GM19438 (cell line): ENCODE measurements at regions not wholly inside any gene's neighbourhood (a gene's known extent, or its start where the extent isn't known, plus 50 kb on each side); places are given as distances from the start of the nearest gene placed in this dataset.
"Not testable (repeated sequence)": the region's sequence is repeated elsewhere in the genome, so short reads cannot be mapped to it uniquely, and the experiment has no call there.

Experiments
- ATAC-seq: cut with Tn5 transposase; IDR thresholded peaks from one replicate; pipeline ENCODE4 v1.9.1; 2021; ENCODE audit warnings: low read depth; ENCODE audit not compliant: unreplicated experiment

DNA sequence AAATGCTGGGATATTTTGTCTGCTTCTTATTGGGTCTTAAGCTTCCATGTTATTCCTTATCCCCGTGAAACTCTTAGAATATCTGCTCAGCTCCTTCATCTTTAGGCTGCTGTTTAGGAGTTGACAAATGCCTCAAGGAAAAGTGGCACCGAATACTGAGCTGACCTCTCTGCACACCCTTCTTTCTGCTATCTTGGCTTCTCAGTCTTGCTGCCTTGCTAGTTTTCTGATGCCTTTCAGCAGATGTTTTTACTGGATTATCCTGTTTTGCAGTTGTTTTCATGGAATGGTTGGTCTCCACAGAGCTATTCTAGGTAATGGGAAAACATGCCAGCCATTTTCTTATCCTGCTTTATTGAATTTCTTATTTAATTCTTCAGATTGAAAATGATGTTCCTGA is 86.3 kb downstream of the GYPE start:
- ATAC-seq = no peak

DNA sequence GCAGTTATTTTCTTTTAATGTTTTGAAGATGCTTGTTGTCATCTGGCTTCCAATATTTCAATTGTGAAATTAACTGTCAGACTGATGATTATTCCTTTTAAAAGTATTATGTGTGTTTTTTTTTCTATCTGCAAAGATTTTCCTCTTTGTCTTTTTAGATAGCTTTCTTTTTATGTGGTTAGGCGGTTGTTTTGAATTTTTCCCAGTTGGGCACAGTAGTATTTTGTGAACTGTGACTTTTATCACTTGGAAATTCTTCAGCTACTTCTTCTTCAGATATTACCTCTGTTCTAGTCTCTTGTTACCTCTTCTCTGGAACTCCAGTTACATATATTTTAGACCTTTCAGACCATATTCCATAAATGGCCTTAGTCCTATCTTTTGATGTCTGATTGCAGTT is 87.5 kb downstream of the GYPE start:
- not testable (repeated sequence) for ATAC-seq

- not testable (repeated sequence) for ATAC-seq
Measured at GRCh38 chr4:143815375-143815774, 90.0 kb downstream of the GYPE start.

DNA sequence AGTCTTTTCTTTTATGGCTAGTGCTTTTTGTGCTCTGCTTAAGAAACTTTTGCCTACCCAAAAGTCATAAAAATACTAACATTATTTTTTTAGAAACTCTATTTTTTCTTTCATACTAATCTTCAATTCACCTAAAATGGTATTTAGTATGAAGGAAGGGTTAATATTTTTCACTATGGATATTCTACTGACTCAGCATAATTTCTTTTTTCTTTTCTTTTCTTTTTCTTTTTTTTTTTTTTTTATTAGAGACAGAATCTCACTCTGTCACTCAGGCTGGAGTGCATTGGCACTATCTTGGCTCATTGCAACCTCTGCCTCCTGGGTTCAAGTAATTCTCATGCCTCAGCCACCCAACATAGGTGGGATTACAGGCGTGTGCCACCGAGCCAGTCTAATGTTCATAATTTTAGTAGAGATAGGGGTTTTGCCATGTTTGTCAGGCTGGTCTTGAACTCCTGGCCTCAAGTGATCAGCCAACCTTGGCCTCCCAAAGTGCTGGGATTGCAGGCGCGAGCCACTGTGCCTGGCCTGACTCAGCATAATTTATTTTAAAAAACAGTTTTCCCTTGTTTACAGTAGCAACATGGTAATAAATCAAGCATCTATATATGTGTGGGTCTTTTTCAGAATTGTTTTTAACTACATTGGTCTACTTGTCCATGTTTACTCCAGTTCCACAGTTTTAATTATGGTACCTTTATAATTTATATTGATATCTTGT is 91.8 kb downstream of the GYPE start:
- not testable (repeated sequence) for ATAC-seq

DNA sequence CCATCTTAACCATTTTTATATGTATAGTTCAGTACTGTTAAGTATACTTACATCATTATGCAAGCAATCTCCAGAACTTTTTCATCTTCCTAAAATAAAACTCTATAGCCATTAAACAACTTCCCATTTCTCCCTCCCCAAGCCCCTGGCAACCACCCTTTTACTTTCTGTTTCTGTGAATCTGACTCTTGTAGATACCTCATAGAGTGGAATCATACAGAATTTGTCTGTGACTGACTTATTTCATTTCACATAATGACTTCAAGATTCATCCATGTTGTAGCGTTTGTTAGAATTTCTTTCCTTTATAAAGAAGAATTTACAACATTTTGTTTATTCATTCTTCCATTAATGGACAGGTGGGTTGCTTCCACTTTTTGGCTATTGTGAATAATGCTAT is 91.2 kb upstream of the FREM3 start:
- not testable (repeated sequence) for ATAC-seq

- ATAC-seq = not testable (repeated sequence)
Measured at GRCh38 chr4:143790425-143790824, 90.0 kb upstream of the FREM3 start.

DNA sequence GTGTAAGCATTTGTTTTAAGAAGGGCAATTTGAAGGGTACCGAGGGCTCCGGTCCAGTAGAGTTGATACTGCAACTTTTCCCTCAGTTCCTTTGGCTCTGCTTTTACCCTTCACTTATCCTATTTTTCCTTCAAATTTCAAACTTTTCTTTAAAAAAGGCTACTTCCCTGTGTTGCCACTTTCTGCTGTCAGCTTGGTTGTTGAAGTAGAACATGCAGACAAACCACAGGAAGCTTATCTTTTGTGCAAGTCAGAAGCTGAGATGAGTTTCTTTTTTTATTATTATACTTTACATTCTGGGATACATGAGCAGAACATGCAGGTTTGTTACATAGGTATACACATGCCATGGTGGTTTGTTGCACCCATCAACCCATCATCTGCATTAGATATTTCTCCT is 89.1 kb upstream of the FREM3 start:
- not testable (repeated sequence) for ATAC-seq

- no peak for ATAC-seq
Measured at GRCh38 chr4:143784567-143784966, 84.1 kb upstream of the FREM3 start.

DNA sequence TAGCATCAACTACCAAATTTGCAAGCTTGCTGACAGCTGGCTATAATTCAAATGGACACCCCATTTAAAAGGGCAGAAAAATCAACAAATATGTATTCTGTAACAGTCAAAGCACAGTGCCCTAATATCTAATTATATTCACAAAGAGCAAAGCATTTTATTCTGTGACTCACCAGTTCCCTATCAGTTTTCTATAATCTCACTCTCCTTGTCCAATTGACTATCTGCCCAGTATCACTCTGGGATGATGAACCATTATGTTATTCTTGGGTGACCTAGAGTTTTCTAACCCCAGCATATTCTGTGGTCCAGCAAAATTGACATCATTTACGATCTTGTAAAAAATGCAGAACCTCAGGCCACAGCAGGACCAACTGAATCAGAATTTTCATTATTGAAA is 82.0 kb upstream of the FREM3 start:
- ATAC-seq = no peak

- ATAC-seq = peak; percentile 100
Measured at GRCh38 chr4:143773998-143774895, 73.8 kb upstream of the FREM3 start.

GRCh38 chr4:143771269-143771668 is 70.8 kb upstream of the FREM3 start:
- no peak for ATAC-seq

- no peak for ATAC-seq
Measured at GRCh38 chr4:143768007-143768591, 67.6 kb upstream of the FREM3 start.

DNA sequence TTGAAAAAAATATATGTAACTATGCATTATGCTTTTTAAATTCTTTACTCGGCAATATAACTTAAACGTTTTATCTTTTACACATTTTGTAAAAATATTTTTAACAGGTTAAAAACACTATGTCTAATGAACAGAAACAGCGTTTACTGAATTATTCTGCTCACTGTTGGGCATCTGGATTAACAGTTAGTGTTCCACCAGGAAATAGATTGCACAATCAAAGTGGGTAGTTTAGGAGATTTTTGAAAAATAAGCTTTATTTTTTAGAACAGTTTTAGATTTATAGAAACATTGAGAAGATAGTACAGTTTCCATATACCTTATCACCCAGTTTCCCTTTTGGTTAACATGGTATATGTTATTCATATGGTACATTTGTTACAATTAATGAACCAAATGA is 63.1 kb upstream of the FREM3 start:
- no peak for ATAC-seq

- no peak for ATAC-seq
Measured at GRCh38 chr4:143762511-143762910, 62.0 kb upstream of the FREM3 start.
